ENCODE measurements at regions not wholly inside any gene's neighbourhood (a gene's known extent, or its start where the extent isn't known, plus 50 kb on each side); places are given as distances from the start of the nearest gene placed in this dataset.

DNA sequence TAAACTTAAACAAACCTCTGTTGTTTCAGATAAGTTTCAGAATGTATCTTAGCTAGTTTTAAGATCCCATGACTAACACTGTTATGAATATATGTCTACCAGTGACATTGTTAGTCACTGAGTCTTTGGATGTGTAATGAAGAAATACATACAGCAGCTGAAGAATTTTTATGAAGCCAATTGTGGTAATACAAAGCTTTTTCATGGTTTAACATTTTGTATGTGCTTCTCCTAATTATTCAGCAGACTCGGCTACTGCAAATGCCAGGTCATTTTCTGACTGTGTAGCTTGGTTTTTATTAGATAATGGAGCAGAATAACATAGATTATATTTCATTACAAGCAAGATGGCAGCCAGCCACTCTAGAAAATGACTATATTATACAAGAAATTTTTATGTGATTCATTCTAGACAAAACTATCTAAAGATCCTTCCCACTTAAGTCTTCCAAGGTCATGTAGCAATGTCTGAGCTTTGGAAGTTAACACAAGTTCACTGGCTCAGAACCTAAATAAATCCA is 147.8 kb downstream of the TNFSF18 start:
- DNase-seq = no peak
- Histone ChIP-seq H3K9me3 (no peaks in the 10 kb centered on the region), H3K36me3 (no peaks in the 10 kb centered on the region), H3K27me3 (no peaks in the 10 kb centered on the region), H3K27ac (no peak overlapping the region), H3K4me1 (peaks cover 0 to 13% (median 6%) of the 10 kb centered on the region in 4 donors), H3K4me3 (no peak overlapping the region)
- intact Hi-C loops (cut with DNase I; ENCODE audit: low total_unique reads) = no loop called here
- WGBS, 5 donors = 58 to 88% (median 82%) methylated on average over 1 of the region's 1 CpG
- TF ChIP-seq POLR2A (IDR thresholded peaks at IDR 0.05) (no peak), EP300 (IDR thresholded peaks at IDR 0.05) (no peak), POLR2AphosphoS5 (IDR thresholded peaks at IDR 0.05) (no peak)
- TF ChIP-seq, protein P1, sequence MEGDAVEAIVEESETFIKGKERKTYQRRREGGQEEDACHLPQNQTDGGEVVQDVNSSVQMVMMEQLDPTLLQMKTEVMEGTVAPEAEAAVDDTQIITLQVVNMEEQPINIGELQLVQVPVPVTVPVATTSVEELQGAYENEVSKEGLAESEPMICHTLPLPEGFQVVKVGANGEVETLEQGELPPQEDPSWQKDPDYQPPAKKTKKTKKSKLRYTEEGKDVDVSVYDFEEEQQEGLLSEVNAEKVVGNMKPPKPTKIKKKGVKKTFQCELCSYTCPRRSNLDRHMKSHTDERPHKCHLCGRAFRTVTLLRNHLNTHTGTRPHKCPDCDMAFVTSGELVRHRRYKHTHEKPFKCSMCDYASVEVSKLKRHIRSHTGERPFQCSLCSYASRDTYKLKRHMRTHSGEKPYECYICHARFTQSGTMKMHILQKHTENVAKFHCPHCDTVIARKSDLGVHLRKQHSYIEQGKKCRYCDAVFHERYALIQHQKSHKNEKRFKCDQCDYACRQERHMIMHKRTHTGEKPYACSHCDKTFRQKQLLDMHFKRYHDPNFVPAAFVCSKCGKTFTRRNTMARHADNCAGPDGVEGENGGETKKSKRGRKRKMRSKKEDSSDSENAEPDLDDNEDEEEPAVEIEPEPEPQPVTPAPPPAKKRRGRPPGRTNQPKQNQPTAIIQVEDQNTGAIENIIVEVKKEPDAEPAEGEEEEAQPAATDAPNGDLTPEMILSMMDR (IDR thresholded peaks at IDR 0.05) = no peak

DNA sequence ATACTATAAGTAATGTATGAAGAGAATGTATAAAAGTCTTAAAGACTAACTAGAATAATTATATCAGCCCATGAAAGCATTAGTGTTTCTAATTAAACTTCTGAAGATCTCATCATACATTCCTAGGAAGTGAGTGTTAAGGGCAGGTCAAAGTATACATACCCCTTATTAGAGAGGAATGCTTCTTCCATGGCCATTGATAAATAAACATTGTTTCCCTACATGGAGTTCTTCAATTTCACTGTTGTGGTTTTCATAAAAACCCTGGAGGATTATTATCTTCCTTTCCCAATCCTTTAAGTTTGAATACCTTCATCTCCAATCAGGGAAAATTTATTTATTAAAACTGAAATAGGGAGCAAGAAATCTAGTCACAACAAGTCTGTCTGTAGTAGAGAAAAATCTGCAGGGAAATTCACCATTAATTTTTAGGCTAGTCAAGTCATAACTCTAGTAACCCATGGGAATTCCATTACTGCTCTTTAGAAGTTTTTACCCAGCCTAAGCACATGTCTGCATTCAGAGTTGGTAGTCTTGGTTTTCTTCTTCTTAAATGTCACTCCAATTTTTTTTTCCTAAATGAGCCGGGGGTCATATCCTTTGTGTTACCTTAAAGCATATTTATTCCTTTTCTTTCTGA is 147.0 kb downstream of the TNFSF18 start:
- Histone ChIP-seq H3K36me3 (no peaks in the 10 kb centered on the region), H3K27ac (no peak overlapping the region), H3K4me1 (peaks cover 0 to 13% (median 6%) of the 10 kb centered on the region in 4 donors), H3K27me3 (no peaks in the 10 kb centered on the region), H3K9me3 (no peaks in the 10 kb centered on the region), H3K4me3 (no peak overlapping the region)
- 80 to 97% (median 90%) methylated on average over 1 of the region's 1 CpG for WGBS, 5 donors
- no peak for DNase-seq
- intact Hi-C loops (cut with DNase I; ENCODE audit: low total_unique reads) = no loop called here
- TF ChIP-seq, protein P1 (IDR thresholded peaks at IDR 0.05) = no peak
- TF ChIP-seq POLR2A (IDR thresholded peaks at IDR 0.05) = no peak
- no peak for TF ChIP-seq EP300 (IDR thresholded peaks at IDR 0.05)
- TF ChIP-seq POLR2AphosphoS5 (IDR thresholded peaks at IDR 0.05) = no peak

DNA sequence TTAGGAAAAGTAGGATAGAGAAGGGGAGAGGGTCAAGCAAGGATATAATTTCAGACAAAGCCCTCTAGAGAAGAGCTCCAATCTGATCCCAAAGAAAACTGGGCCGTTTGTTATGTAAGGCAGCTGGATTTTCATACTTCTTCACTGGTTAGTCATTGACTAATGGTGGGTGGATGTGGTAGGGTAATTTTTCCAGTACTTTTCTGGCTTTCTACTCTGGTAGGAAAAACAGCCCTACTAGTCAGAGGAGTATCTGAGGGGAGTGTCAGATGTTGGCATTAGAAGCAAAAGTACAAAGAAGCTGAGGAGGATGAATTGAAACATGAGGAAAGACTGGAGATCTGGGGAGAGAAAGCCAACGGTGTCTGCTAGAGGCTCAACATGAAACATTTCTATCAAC is 145.3 kb downstream of the TNFSF18 start:
- TF ChIP-seq, protein P1 (IDR thresholded peaks at IDR 0.05) = no peak
- no peak for TF ChIP-seq POLR2A (IDR thresholded peaks at IDR 0.05)
- 74 to 85% (median 80%) methylated on average over 2 of the region's 2 CpGs for WGBS, 5 donors

DNA sequence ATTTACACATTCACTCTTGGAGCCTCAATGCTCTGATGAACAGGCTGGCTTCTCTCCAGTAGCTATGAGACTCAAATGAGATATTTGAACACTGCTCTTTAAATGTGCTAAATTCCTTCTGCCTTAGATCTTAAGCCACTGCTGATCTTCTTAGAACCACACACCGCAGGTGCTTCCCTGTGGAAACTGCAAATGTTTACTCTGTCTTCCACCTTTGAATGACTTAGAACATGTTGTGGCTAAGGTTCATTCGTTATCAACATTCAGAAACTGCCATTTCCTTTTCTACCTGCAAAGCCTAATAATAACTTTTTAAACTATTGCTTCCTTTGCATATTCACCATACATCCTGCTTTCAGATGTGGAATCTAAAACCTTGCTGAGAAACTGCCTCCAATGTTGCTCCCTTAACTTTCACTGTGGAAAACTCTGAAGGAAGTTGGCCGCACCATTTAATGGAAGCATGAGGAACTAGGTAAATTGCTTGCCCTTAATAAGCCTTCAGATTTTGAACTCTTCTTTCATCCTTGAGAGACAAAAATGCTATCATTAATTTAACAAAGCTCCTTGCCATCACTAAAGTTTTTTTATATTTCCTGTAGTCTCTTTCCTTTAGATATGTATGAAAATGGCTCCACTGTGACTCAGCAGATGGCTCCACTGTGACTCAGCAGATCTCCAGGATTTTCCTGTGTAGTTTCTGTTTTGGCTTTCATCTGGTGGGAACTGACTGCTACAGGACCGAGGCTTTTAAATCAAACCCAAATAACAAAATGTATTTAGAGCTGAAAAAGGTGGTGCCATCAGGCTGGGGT is 143.8 kb downstream of the TNFSF18 start:
- peak in 1 of 2 donors; percentile 59 for DNase-seq
- WGBS, 5 donors = 34 to 47% (median 43%) methylated on average over 4 of the region's 4 CpGs
- peak in 1 of 3 donors; percentile 53 for TF ChIP-seq POLR2AphosphoS5 (IDR thresholded peaks at IDR 0.05)
- no peak for TF ChIP-seq POLR2A (IDR thresholded peaks at IDR 0.05)
- no peak for TF ChIP-seq EP300 (IDR thresholded peaks at IDR 0.05)
- no peak overlapping the region for H3K4me3 ChIP-seq
- no peaks in the 10 kb centered on the region for H3K27me3 ChIP-seq
- intact Hi-C loops (cut with DNase I; ENCODE audit: low total_unique reads) = no loop called here
- peaks cover 0 to 13% (median 8%) of the 10 kb centered on the region in 4 donors for H3K4me1 ChIP-seq
- no peaks in the 10 kb centered on the region for H3K9me3 ChIP-seq
- H3K27ac ChIP-seq = peak overlapping the region in 3 of 5 donors; percentile 34 to 63 (median 61)
- no peaks in the 10 kb centered on the region for H3K36me3 ChIP-seq

More for the DNA sequence above, 145.3 kb downstream of the TNFSF18 start:
- Histone ChIP-seq H3K27me3 (no peaks in the 10 kb centered on the region), H3K9me3 (no peaks in the 10 kb centered on the region), H3K4me3 (no peak overlapping the region), H3K27ac (no peak overlapping the region), H3K4me1 (peaks cover 0 to 13% (median 8%) of the 10 kb centered on the region in 4 donors), H3K36me3 (no peaks in the 10 kb centered on the region)
- no peak for DNase-seq
- intact Hi-C loops (cut with DNase I; ENCODE audit: low total_unique reads) = no loop called here

All from stomach (tissue), 8 donors.